ENCODE measurements at regions not wholly inside any gene's neighbourhood (a gene's known extent, or its start where the extent isn't known, plus 50 kb on each side); places are given as distances from the start of the nearest gene placed in this dataset.

DNA sequence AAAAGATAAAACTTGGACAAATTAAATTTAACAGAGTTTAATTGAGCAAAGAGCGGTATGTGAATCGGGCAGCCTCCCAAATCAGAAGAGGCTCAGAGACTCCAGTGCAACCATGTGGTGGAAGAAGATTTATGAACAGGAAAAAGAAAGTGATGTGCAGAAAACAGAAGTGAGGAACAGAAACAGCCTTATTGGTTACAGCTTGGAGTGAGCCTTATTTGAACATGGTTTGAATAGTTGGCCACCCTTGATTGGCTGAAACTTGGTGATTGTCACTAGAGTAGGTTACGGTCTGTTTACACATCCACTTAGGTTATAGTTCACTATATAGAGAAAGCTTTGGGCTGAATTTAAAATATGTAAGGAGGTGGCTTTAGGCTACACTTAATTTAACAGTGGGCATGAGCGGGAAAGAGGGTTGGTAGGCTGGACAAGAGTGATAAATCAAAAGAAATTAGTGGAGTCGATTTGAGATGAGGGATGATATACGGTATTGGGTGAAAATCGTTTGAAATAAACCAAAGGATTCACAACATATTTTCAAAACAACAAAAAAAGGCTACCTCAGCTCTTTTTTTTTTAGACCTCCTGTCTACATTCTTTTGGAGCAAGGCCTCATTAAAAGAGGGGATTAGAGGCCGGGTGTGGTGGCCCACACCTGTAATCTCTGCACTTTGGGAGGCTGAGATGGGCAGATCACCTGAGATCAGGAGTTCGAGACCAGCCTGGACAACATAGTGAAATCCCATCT lies 84.3 kb upstream of the PREP start:
- Histone ChIP-seq H3K9ac (replicated peaks; ENCODE audit: extremely low read depth, insufficient read depth, low read length) (no peak overlapping the region), H3K4me3 (replicated peaks in 1 of 3; ENCODE audit: insufficient read depth in 1 of 3, low read depth in 1 of 3, low read length in 3 of 3) (no peak overlapping the region), H2AFZ (ENCODE audit: low read depth, low read length) (no peak overlapping the region), H3K9me1 (replicated peaks; ENCODE audit: control insufficient read depth, extremely low read depth, insufficient read depth, low read length) (no peaks in the 10 kb centered on the region), H3K36me3 (ENCODE audit: control insufficient read depth in 2 of 2, extremely low read depth in 1 of 2, insufficient read depth in 2 of 2, low read length in 2 of 2) (no peaks in the 10 kb centered on the region), H3K79me2 (ENCODE audit: control insufficient read depth, insufficient read depth, low read length) (no peaks in the 10 kb centered on the region), H4K20me1 (replicated peaks; ENCODE audit: control insufficient read depth, extremely low read depth, insufficient read depth, low read length) (no peaks in the 10 kb centered on the region), H3K9me3 (replicated peaks; ENCODE audit: control insufficient read depth, insufficient read depth, low read length) (no peaks in the 10 kb centered on the region), H3K27ac (ENCODE audit: insufficient read depth, low read depth, low read length) (no peak overlapping the region), H3K27me3 (ENCODE audit: control insufficient read depth in 2 of 2, insufficient read depth in 2 of 2, low read length in 2 of 2) (no peaks in the 10 kb centered on the region), H3K4me1 (ENCODE audit: control insufficient read depth, extremely low read depth, insufficient read depth, low read length) (peaks cover 19% of the 10 kb centered on the region), H3K4me2 (ENCODE audit: insufficient read depth, low read length) (no peak overlapping the region)
- dilution Hi-C loops (cut with MboI; ENCODE audit: extremely low pct_ligation_motif_present, low sequenced_read_pairs) (no loop called here), intact Hi-C loops (cut with micrococcal nuclease) (loop anchor here (10.0 kb wide), 1 partner anchor 348 kb away; no protein-coding TSS in a partner anchor)
- DNase-seq (ENCODE audit: low read depth, low spot score) (no peak), FAIRE-seq (no peak)
- ChIA-PET CTCF (interaction anchor here (2.1 to 2.2 kb wide), 2 partner anchors 55 to 736 kb away, joined by 11 to 35 read pairs; no protein-coding TSS in a partner anchor), POLR2A (no interaction called here)
- BruUV-seq (replicated peaks): no TSS peak
- TF ChIP-seq GATA2 (IDR thresholded peaks at IDR 0.05; ENCODE audit: insufficient read depth, insufficient read length, low read depth, low read length) (no peak), POLR2A (IDR thresholded peaks at IDR 0.05; ENCODE audit: low read depth, low read length) (no peak), POLR2AphosphoS5 (IDR thresholded peaks at IDR 0.05; ENCODE audit: insufficient read depth, low read depth, low read length) (no peak), JUN (IDR thresholded peaks at IDR 0.05; ENCODE audit: borderline replicate concordance, insufficient read depth, insufficient read length, low read depth) (no peak), MYC (IDR thresholded peaks at IDR 0.05; ENCODE audit: low read depth, low read length) (no peak), EZH2 (IDR thresholded peaks at IDR 0.05; ENCODE audit: borderline replicate concordance, low read depth, low read length, severe bottlenecking) (no peak), FOS (IDR thresholded peaks at IDR 0.05; ENCODE audit: borderline replicate concordance, insufficient read depth, low read length) (no peak)
- TF ChIP-seq, protein P1, sequence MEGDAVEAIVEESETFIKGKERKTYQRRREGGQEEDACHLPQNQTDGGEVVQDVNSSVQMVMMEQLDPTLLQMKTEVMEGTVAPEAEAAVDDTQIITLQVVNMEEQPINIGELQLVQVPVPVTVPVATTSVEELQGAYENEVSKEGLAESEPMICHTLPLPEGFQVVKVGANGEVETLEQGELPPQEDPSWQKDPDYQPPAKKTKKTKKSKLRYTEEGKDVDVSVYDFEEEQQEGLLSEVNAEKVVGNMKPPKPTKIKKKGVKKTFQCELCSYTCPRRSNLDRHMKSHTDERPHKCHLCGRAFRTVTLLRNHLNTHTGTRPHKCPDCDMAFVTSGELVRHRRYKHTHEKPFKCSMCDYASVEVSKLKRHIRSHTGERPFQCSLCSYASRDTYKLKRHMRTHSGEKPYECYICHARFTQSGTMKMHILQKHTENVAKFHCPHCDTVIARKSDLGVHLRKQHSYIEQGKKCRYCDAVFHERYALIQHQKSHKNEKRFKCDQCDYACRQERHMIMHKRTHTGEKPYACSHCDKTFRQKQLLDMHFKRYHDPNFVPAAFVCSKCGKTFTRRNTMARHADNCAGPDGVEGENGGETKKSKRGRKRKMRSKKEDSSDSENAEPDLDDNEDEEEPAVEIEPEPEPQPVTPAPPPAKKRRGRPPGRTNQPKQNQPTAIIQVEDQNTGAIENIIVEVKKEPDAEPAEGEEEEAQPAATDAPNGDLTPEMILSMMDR (IDR thresholded peaks at IDR 0.05; ENCODE audit: extremely low read depth in 1 of 2, insufficient read depth in 1 of 2, low read depth in 1 of 2, low read length in 2 of 2): no peak
- TF ChIP-seq, protein P2, sequence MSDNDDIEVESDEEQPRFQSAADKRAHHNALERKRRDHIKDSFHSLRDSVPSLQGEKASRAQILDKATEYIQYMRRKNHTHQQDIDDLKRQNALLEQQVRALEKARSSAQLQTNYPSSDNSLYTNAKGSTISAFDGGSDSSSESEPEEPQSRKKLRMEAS (IDR thresholded peaks at IDR 0.05; ENCODE audit: insufficient read depth, insufficient read length): no peak
